Left forelimb (tissue), 1 donor: ENCODE measurements at regions not wholly inside any gene's neighbourhood (a gene's known extent, or its start where the extent isn't known, plus 50 kb on each side); places are given as distances from the start of the nearest gene placed in this dataset.
A peak's percentile ranks its signal among the peaks of the same experiment; 100 is the strongest.

ENCODE experiments used
- DNase-seq: peaks from one replicate; pipeline ENCODE4 v3.0.0-alpha.2; 2018; ENCODE audit warnings: low spot score

DNA sequence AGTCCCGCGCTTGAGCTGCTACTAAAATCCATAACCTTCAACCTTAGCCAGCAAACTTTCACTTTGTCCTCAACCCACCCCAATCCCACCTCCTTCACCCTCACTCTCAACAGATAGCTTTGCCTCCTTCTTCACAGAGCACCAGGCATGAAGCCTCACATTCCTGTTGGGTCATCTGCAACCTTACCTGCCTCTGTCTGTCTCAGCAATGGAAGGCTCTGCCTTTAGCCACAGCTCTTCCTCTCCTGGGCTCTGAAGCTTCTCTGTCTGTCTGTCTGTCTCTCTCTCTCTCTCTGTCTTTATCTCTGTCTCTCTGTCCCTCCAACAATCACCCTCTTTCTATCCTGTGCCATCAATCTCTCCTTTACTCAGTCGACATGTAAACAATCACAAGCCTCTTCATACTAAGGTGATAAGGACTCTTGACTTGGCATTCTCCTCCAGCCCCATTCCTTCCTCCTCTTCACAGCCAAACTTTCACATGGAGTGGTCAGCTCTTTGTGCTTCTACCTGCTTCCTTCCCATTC is 220.8 kb downstream of the SPTSSA start:
- DNase-seq, result no peak

DNA sequence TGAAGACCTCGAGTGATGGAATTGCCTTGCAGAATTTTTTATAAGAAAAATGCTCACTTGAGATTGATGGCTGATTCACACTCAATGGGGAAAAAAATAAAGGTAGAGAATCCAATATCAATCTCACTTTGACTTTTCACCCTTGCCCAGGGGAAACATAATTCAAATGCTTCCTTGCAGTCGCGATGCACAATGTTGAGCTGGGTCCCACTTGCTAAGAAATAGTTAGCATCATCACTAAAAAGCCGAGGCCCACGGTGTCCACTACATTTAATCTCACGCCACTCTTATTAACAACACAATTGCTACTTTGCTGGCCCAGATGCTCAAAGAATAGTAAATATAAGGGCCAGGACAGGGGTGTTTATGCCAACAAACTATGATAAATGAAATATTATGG is 223.4 kb downstream of the SPTSSA start:
- DNase-seq, result no peak

DNA sequence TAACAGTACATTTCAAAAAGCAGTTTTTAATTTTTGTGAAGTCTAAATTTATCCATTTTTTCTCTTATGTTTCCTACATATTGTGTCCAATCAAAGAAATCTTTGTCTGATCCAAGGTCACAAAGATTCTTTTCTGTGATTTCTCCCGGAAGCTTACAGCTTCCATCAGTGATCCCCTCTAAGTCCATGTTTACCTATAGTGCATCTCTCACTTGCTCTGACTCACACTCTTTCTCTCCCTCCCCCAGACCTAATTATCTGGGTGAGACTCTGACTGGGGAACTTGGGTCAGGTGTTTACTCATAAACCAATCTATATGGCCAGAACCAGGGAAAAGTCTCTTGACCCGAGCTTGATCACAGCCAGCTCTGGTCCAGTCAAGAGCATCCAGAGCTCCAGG is 224.4 kb downstream of the SPTSSA start:
- no peak for DNase-seq

DNA sequence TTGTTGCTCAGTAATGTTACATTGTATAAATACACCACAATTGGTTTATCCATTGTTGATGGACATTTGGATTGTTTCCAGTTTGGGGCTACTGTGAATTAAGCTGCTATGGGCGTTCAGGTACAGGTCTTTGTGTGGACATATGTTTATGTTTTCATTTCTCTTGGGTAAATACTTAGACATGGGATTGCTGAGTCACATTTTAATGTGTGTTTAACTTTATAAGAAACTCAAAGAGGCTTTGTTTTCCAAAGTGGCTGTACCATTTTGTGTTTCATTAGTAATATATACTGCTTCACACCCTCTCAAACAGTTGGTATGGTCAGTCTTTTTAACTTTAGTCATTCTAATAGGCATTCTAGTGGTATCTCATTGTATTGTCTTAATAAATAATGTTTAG is 225.0 kb downstream of the SPTSSA start:
- no peak for DNase-seq

DNA sequence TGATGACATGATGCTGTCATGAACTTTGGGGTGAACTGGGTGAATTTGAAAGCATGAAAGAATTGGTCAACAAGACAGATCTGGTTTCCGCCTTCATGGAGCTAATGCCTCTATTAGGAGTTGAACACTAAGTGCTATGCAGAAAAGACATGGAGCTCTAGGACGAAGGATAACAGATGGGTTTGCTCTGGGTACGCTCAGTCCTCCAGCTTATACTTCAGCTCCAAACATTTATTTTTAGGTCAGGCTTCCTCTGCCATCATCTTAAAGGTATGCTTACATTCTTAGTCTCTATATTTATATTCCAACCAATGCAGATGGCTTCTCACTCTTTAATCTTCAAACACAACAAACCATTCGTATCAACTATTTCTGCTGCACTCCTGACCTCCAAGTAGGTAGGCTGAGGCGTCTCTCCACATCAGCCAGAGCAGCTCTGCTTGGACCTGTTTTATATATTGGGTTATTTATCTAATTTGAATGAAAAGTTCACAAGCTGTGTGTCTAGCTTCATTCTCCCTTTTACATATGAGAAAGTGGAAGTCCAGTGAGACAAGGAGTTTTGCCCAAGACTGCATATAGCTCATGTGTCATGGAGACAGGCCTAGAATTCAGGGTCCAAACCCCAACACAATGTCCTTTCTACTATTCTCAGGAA is 226.3 kb downstream of the SPTSSA start:
- DNase-seq, result no peak

DNA sequence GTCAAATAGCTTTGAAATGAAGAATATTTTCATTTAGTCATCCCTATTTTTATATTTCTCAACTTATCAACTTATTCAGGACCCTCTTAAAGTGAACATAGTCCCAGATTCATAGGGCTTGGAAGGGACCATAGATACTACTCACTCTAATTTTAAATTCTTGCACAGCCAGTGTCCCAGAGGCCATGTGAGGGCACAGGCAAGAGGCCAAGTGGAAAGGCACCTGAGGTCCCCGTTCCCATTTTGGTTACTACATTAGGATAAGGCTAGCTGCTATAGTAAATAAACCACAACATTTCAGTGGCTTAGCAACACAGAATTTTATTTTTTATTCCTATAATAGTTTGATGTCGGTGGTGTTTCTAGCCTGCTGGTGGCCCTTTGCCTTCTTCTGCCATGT is 227.8 kb downstream of the SPTSSA start:
- DNase-seq, result no peak

DNA sequence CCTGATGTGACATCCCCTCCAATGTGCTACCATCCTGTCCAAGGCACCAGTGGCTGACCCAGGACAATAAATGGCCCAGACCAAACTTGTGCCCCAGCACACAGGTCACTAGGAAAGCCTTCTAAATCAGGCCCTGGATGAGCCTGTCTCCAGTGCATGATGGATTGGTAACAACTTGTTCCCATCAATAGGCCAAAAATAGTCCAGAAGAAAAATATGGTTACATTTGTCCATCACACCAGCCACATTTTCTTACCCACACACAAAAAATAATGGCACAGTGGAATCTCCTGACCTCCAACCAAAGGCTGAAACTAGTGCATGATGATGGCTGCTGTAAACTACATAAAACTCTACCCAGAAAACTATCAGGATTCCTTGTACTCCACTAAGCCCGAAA is 228.4 kb downstream of the SPTSSA start:
- DNase-seq, result no peak

DNA sequence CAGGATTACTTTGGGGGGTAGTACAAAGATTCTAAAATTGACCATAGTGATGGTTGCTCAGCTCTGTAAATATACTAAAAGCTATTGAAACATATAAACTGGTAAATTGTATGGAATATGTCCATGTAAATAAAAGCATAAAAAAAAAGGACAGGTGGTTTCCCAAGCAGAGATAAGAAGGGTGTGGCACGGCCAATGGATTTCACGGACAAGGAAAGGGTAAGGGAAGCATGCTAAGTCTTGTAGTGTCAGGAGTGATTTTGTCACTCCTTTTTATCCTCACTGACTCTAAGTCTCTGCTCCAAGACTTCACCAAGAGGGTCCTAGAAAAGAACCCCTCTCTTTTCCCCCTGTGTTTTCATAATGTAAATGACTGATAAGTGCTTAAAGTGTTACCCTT is 229.2 kb downstream of the SPTSSA start:
- DNase-seq, result no peak

DNA sequence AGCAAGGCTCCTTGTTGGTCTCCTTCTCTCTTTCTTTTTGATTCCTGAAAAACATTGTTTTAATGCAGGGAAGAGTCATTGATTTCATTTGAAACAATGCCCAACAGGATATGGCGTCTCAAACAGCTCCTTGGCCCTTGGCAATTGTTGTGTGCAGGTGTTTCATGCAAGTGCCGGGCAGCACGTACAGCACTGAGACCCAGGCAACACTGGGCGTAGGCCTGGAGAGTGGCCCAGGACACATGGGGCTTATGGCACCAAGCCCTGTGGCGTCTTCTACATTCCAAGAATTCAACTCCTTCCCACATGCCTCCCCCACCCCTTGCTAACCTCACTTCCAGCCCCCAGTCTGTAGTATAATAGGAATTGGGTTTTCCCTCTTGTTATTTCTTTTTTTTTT is 230.4 kb downstream of the SPTSSA start:
- no peak for DNase-seq

DNA sequence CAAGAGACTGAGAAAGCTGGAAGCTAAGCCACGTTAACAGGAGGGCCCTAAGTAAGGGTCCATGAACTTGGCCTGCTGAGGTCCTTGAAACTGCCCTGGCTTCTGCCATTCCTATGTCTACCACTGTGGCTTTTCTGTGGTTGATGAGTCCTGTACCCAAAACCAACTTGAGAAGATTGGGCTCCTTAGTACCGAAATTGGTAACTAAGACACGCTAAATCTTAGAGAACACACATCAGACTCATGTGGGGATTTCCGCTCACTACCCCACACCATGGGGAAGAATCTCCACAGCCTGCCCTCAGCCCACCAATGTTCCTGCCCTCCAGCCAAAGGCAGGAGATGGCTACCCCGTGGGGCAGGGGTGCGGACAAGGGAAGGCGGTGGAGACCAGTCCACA is 232.9 kb downstream of the SPTSSA start:
- no peak for DNase-seq

DNA sequence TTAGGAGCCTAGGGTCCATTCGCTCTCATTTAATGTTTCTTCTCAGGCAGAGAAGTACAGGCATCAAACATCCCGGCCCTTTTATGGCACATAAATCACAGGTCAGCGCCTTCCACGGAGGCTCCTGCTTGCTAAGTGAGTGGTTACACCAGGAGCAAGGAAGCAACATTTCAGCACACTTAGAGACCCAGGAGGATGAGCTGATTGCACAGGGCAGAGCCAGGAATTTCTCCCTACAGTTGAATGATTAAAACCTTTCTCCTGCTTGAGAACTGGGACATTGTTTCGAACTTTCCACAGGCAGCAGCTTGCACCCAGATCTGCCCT is 233.4 kb downstream of the SPTSSA start:
- no peak for DNase-seq

DNA sequence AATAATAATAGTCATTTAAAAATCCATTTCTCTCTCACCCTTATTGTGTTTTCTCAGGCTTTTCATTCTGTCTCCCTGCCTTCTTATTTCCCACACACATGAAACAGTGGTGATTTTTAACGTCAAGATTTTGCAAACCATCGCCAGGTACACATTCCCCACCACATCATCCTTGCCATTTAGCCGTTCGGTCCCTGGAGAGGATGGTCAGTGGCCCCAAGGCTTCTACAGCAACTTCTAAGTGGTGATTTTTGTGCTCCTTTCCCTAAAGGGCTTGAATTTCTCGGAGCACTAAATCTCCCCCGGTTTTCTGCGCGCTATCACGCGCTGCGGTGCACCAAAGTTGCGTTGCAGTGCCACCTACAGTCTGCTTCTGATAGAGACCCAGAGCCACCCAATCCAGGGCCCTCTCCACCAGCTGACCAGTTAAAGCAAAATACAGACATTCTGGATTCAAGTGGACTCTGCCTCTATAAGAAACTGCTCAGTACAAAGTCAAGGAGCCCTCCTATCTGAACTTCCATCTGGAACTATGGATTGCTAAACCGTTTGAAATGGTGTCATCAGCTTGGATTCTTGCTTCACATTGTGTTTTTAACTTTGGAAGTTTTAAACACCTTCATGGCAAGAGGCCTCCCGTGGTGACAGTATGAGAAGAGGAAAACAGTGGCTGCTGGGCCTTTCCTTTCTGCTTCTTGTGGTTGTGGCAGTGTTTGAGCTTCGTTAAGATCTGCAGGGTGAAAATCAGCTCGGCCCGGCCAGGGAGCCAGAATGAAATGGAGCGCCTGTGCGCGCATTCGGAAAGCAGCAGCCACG is 234.0 kb downstream of the SPTSSA start:
- DNase-seq, result peak; percentile 81

DNA sequence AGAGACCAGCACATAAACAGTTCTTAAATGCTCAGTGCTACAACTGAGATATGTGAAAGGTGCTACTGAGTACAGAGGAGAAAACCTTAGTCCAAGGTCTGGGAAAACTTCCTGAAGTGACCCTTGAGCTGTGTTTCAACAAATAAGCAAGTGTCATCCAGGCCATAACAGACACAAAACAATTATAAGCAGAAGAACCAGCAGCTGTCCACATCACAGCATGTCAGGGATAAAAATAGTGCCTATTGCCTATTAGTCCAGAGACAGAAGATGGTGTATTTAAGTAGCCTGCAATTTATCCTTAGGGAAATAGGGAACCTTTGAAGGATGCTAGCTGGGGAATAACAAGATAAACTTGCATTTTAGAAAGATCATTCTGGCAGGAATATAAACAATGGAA is 237.8 kb downstream of the SPTSSA start:
- DNase-seq, result no peak

DNA sequence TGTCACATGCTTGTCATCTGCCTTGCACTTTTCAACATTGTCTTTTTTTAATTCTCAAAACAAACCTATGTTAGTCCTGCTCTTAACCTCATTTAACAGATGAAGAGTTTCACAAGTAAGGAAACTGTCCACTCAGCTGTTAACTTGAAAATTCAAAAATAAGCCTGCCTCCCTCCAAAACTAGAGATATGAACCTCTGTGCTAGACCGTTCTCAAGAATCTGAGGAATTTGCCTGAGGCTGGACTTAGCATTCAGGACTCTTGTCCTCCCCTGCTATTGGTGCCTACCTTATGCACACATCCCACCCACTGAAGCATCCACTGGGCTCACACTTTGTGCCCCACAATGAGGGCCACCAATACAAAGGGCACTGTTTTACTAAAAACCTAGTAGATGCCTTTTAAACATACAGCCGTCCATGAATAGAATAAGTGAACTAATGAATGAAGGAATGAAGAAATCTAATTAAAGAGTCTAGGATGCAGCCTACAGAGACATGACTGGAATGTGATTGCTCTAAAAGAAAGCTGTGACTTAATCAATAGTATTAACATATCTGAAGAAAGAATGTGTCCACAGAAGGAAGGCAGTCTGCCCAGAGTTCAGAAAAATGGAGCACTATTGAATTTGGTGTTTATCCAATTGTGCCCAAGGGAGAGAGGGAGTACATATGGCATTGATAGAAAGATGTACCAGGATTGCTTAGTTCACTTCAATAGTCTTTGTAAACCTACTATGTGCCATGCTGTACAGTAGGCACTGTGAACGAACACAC is 238.5 kb downstream of the SPTSSA start:
- DNase-seq, result no peak

DNA sequence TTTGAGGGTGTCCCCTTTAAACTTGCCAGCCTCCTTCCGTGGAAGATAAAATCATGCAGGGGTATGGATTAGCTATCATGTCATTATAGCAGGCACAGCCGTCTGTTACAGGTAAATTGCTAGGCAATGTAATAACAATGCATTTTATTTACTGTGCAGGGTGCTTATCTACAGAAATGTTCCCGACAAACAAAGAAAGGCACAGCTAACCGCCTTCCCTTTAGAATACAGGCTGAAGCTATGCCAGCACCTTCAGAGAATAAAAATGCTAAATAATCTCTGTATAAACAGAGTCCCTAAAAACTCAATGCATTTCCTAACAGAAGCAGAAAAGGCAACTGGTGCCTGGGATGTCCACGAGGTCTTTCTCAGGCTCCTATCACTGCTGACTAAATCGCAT is 239.2 kb downstream of the SPTSSA start:
- DNase-seq, result no peak

DNA sequence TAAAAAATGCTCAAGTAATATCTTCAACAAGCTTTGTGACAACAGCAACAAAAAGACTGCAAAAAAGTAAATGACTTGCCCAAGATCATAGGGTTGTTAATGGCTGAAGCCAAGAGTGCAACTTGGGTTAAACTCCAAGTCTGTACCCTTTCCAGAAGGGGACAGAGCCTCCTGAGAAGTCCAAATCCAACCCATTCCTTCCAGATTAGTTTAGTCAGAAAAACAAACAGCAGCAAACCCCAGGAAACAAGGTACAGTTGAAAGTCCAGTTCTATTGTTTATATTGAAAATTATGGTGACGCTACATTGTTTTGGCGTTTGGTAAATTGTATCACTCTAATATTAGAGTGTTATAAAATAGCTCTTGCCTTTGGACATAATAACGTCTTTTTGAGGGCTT is 239.9 kb downstream of the SPTSSA start:
- no peak for DNase-seq

DNA sequence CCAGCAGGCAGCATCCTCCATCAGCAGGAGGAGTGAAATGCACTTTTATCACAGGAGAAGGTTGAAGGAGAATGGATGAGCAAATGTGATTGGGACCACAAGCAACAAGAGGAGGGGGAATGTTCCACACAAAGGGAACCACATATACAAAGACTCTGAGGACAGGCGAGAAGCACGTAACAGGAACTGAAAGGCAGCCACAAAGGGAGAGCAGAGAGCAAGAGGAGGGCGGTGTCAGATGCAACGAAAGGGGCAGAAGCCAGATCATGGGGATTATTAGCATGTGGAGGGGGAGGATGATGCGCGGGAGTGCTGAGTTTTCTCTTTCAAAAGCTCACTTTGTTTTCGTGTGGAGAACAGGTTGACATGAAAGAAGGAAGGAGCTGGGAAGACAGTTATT is 241.1 kb downstream of the SPTSSA start:
- no peak for DNase-seq

DNA sequence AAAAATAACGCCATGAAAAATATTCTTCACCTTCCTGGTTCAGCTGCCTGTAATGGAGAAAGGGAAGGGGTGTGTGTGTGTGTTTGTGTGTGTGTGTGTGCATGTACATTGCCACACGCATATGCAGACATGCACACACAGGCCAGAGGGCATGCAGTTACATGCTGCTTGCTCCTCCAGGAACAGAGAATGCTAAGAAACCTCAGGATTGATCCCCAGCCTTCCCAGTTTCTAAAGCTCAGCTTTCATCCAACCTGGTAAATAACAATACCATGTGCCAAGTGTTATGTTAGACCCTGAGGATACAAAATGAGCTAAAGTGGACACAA is 241.7 kb downstream of the SPTSSA start:
- DNase-seq, result no peak

DNA sequence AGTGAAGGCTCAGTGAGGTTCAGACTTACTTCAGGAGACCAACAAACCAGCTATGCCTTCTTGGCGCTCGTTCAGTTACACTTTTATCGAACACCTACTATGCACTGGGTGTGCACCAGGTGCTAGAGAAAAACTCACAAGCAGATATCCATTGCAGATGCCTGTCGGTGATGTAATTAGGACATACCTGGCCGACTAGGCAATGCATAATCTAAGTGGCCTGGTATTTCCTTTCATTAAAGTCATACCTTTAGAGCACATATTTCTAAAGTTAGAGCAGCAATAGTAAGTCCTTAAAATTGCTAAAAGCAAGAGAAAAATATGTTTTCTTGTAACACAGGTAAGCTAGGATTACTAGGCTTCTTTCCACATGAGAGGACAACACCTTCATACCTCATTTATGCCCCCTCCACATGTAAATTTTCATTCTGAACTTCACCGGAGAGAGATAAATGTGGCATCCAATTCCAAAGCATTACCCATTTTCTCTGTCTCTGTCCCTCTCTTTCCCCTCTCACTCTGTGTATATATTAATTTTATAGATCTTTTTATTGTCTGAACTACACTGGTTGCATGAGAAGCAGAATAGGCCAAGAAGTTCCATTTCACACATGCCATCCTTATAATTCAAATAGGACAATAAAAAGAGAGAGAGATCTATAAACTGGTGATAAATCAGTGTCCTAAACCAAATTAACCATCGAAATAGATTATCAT is 242.2 kb downstream of the SPTSSA start:
- DNase-seq, result no peak

DNA sequence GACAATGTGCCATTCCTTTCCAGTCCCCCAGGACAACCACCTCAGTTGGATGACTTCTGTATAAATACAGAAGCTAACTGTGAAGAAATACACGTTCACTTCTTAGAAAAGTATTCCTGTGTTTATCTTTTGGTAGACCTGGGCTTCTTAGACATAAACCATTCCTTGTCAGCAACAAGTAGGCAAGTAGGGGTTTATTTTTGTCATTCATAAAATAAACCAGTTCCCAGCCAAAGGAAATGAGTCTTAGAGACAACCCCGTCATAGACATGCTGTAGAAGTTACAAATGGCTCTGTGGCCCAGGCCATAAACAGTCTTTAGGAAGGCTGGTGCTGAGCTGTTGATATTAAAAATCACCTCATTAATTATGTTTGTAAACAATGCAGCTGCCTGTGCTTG is 243.2 kb downstream of the SPTSSA start:
- no peak for DNase-seq

DNA sequence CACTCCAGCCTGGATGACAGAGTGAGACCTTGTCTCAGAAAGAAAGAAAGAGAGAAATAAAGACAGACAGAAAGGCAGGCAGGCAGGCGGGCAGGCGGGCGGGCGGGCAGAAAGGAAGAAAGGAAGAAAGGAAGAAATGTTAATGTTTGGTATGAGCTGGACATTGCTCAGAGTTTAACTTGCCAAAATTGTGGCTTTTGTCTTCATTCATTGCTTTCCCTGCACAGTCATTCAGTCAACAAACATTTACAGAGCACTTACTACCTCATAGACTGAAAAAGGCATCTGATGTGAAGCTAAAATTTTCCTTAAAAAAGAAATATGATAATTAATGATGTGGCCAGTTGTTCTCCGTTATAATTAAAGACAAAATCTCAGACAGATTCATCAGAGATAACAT is 247.1 kb downstream of the SPTSSA start:
- DNase-seq, result no peak

DNA sequence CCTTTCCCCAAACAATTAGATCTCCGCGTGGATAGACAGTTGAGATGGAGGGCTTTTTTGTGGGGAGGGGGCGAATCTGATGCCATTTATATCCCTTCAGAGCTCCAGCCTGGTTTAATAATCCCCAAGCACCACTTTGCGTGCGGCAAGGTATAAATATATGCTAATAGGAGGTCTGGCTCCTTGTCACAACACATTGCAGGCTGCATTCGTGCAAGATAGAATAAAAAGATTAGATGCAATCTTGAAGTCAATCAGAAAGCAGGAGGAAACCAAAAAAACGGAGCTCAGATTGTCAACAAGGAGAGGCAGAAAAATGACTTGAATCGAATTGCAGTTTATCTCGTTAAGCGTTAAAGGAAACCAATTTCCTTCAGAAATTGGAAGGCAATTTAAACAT is 248.7 kb downstream of the SPTSSA start:
- DNase-seq, result no peak
